H1 (cell line): ENCODE measurements at regions not wholly inside any gene's neighbourhood (a gene's known extent, or its start where the extent isn't known, plus 50 kb on each side); places are given as distances from the start of the nearest gene placed in this dataset.

Experiments used
- CTCF ChIA-PET: fragments of 300-600 bp; sonication (Branson Sonifier 250); formaldehyde crosslinking; loops from one replicate; lab custom pipeline; 2021; ENCODE audit not compliant: partially characterized antibody; lab: Charles Lee
- POLR2A ChIA-PET: fragments of 300-600 bp; sonication (Branson Sonifier 250); formaldehyde crosslinking; loops from one replicate; lab custom pipeline; 2021; ENCODE audit warnings: inconsistent platforms; ENCODE audit not compliant: partially characterized antibody; lab: Charles Lee
- DNase-seq, 2 experiments: peaks; one replicate each; pipeline versions ENCODE4 v3.0.0 to v3.0.0-alpha.2; 2010 to 2022; ENCODE audit warnings: low spot score in 2 of 2, low read depth in 1 of 2, mixed read lengths in 1 of 2
- FAIRE-seq: peaks from 2 replicates; lab custom pipeline; 2011; peaks lifted over from hg19 to GRCh38; lab: Jason Lieb, UNC
- H2AFZ ChIP-seq: 2 replicates; pipeline ENCODE4 v1.8.1; 2012; ENCODE audit warnings: low read length, inconsistent platforms
- H2AK5ac ChIP-seq: 2 replicates; pipeline ENCODE4 v1.6.1; 2013; ENCODE audit warnings: low read depth, low read length
- H2BK120ac ChIP-seq: replicated peaks from 2 replicates; pipeline ENCODE3; 2013; ENCODE audit warnings: low read depth, low read length, inconsistent platforms
- H2BK12ac ChIP-seq: 2 replicates; pipeline ENCODE4 v1.6.1; 2013; ENCODE audit warnings: low read depth, low read length
- H2BK15ac ChIP-seq: 2 replicates; pipeline ENCODE4 v1.6.1; 2013; ENCODE audit warnings: low read length
- H2BK20ac ChIP-seq: 2 replicates; pipeline ENCODE4 v1.6.1; 2013; ENCODE audit warnings: low read length
- H2BK5ac ChIP-seq: 2 replicates; pipeline ENCODE4 v1.6.1; 2013; ENCODE audit warnings: low read depth, low read length
- H3K14ac ChIP-seq: 2 replicates; pipeline ENCODE4 v1.6.1; 2013; ENCODE audit warnings: inconsistent platforms; ENCODE audit not compliant: insufficient read length
- H3K18ac ChIP-seq: 2 replicates; pipeline ENCODE4 v1.6.1; 2013; ENCODE audit warnings: low read length; ENCODE audit errors: extremely low read depth
- H3K23ac ChIP-seq: 2 replicates; pipeline ENCODE4 v1.6.1; 2013; ENCODE audit warnings: inconsistent platforms; ENCODE audit not compliant: insufficient read length
- H3K23me2 ChIP-seq: 2 replicates; pipeline ENCODE4 v1.6.1; 2013; ENCODE audit warnings: low read depth, low read length
- H3K27ac ChIP-seq: 2 replicates; pipeline ENCODE4 v1.6.1; 2011; ENCODE audit warnings: low read depth, low read length, inconsistent platforms
- H3K27me3 ChIP-seq, 4 experiments: replicated peaks in 1 of 4; 1 replicate in 1 of 4; 2 replicates in 3 of 4; pipeline versions ENCODE4 v1.6.1 to v1.8.1; 2011 to 2013; ENCODE audit warnings: low read length in 3 of 4, mild to moderate bottlenecking in 3 of 4, inconsistent platforms in 2 of 4, mixed read lengths in 2 of 4, moderate library complexity in 1 of 4; ENCODE audit not compliant: control insufficient read depth in 3 of 4, insufficient read depth in 3 of 4; ENCODE audit errors: extremely low read depth in 1 of 4
- H3K36me3 ChIP-seq, 4 experiments: 2 replicates each; pipeline versions ENCODE4 v1.6.1 to v1.8.1; 2011 to 2013; ENCODE audit warnings: mild to moderate bottlenecking in 4 of 4, low read length in 3 of 4, moderate library complexity in 2 of 4, control low read depth in 1 of 4, inconsistent platforms in 1 of 4; ENCODE audit not compliant: insufficient read depth in 4 of 4, control insufficient read depth in 2 of 4
- H3K4ac ChIP-seq: replicated peaks from 2 replicates; pipeline ENCODE3; 2013; ENCODE audit warnings: low read length, low read depth, mixed read lengths, inconsistent platforms; ENCODE audit not compliant: insufficient read length
- H3K4me1 ChIP-seq, 4 experiments: replicated peaks in 1 of 4; 1 replicate in 1 of 4; 2 replicates in 3 of 4; pipeline versions ENCODE4 v1.6.1 to v1.8.1; 2011 to 2013; ENCODE audit warnings: low read length in 3 of 4, inconsistent platforms in 2 of 4, mixed read lengths in 1 of 4; ENCODE audit not compliant: insufficient read depth in 4 of 4, control insufficient read depth in 3 of 4
- H3K4me2 ChIP-seq, 2 experiments: 2 replicates each; pipeline versions ENCODE4 v1.6.1 to v1.8.1; 2011 to 2013; ENCODE audit warnings: low read depth in 2 of 2, low read length in 2 of 2, control low read depth in 1 of 2, inconsistent platforms in 1 of 2, mild to moderate bottlenecking in 1 of 2; ENCODE audit not compliant: insufficient read depth in 1 of 2
- H3K4me3 ChIP-seq, 4 experiments: fragments of 200-600, 300-600 bp in 1 of 4; sonication (generic), shearing (Covaris generic), sonication (Bioruptor Twin) in 1 of 4; 2 replicates each; pipeline versions ENCODE4 v1.5.1 to v1.8.1; 2011 to 2016; ENCODE audit warnings: low read length in 4 of 4, low read depth in 3 of 4, control low read depth in 2 of 4, inconsistent platforms in 2 of 4, mild to moderate bottlenecking in 2 of 4, mixed read lengths in 1 of 4, moderate library complexity in 1 of 4; ENCODE audit not compliant: insufficient read depth in 2 of 4; ENCODE audit errors: extremely low read depth in 1 of 4
- H3K56ac ChIP-seq: replicated peaks from 2 replicates; pipeline ENCODE3; 2013; ENCODE audit warnings: low read depth, mild to moderate bottlenecking, mixed read lengths, low read length, inconsistent platforms; ENCODE audit not compliant: insufficient read length
- H3K79me1 ChIP-seq: 2 replicates; pipeline ENCODE4 v1.6.1; 2013; ENCODE audit warnings: low read depth, low read length, control low read depth
- H3K79me2 ChIP-seq, 2 experiments: 2 replicates each; pipeline versions ENCODE4 v1.6.1 to v1.8.1; 2012 to 2013; ENCODE audit warnings: low read length in 2 of 2, mild to moderate bottlenecking in 2 of 2, inconsistent platforms in 1 of 2; ENCODE audit not compliant: insufficient read depth in 2 of 2, control insufficient read depth in 1 of 2
- H3K9ac ChIP-seq, 4 experiments: replicated peaks in 1 of 4; 1 replicate in 1 of 4; 2 replicates in 3 of 4; pipeline versions ENCODE4 v1.6.1 to v1.8.1; 2011 to 2013; ENCODE audit warnings: low read depth in 3 of 4, low read length in 3 of 4, control low read depth in 2 of 4, mild to moderate bottlenecking in 2 of 4, moderate library complexity in 2 of 4, inconsistent platforms in 1 of 4; ENCODE audit errors: extremely low read depth in 1 of 4
- H3K9me3 ChIP-seq, 2 experiments: 2 replicates each; pipeline versions ENCODE4 v1.6.1 to v1.8.1; 2012 to 2013; ENCODE audit warnings: mild to moderate bottlenecking in 2 of 2, moderate library complexity in 2 of 2, control low read depth in 1 of 2, inconsistent platforms in 1 of 2, low read depth in 1 of 2, low read length in 1 of 2, mixed read lengths in 1 of 2; ENCODE audit not compliant: insufficient read depth in 2 of 2
- H4K20me1 ChIP-seq, 2 experiments: replicated peaks in 1 of 2; 2 replicates each; pipeline versions ENCODE3 to v1.8.1; 2011 to 2013; ENCODE audit warnings: inconsistent platforms in 2 of 2, low read length in 2 of 2, mild to moderate bottlenecking in 1 of 2; ENCODE audit not compliant: insufficient read depth in 2 of 2, control insufficient read depth in 1 of 2
- H4K5ac ChIP-seq: 2 replicates; pipeline ENCODE4 v1.6.1; 2013; ENCODE audit warnings: low read length, low read depth, mixed read lengths, inconsistent platforms; ENCODE audit not compliant: insufficient read length
- H4K8ac ChIP-seq: 2 replicates; pipeline ENCODE4 v1.8.0; 2013; ENCODE audit warnings: mild to moderate bottlenecking, moderate library complexity, low read length, inconsistent platforms; ENCODE audit not compliant: insufficient read depth; ENCODE audit errors: extremely low read depth
- H4K91ac ChIP-seq: replicated peaks from 2 replicates; pipeline ENCODE3; 2013; ENCODE audit warnings: low read length, mixed read lengths, inconsistent platforms; ENCODE audit not compliant: insufficient read length
- BACH1 ChIP-seq: IDR thresholded peaks from 2 replicates; pipeline ENCODE4 v1.6.1; 2012; ENCODE audit warnings: low read length, improper control_type of control experiment
- BCL11A ChIP-seq, 2 experiments: IDR thresholded peaks; one replicate each; pipeline ENCODE4 v1.6.1; 2011; ENCODE audit warnings: low read depth in 2 of 2, low read length in 2 of 2, mild to moderate bottlenecking in 2 of 2
- CBX8 ChIP-seq: fragments of 300-800, 300-1000 bp; sonication (generic); IDR thresholded peaks from 2 replicates; pipeline ENCODE4 v1.7.1; 2016; ENCODE audit warnings: low read depth, low read length, borderline replicate concordance
- CEBPB ChIP-seq: IDR thresholded peaks from 2 replicates; pipeline ENCODE4 v1.6.1; 2012; ENCODE audit warnings: low read depth, low read length
- CHD1 ChIP-seq: IDR thresholded peaks from 2 replicates; pipeline ENCODE4 v1.6.1; 2012; ENCODE audit warnings: low read depth, low read length, improper control_type of control experiment
- EZH2 ChIP-seq: fragments of 200-600 bp; sonication (generic); IDR thresholded peaks from 2 replicates; pipeline ENCODE4 v1.7.1; 2012; ENCODE audit warnings: low read depth, mild to moderate bottlenecking, moderate library complexity, low read length, inconsistent platforms; ENCODE audit not compliant: severe bottlenecking
- HDAC2 ChIP-seq, 2 experiments: fragments of 300-600 bp in 1 of 2; sonication (generic) in 1 of 2; IDR thresholded peaks; 2 replicates each; pipeline ENCODE4 v1.6.1; 2011 to 2012; ENCODE audit warnings: low read depth in 2 of 2, low read length in 2 of 2, mild to moderate bottlenecking in 2 of 2, moderate library complexity in 2 of 2, borderline replicate concordance in 1 of 2, inconsistent platforms in 1 of 2
- KDM1A ChIP-seq: fragments of 200-600, 300-600 bp; sonication (generic); IDR thresholded peaks from 2 replicates; pipeline ENCODE4 v1.7.1; 2016; ENCODE audit warnings: mild to moderate bottlenecking, low read length, borderline replicate concordance
- SIX5 ChIP-seq: IDR thresholded peaks from 2 replicates; pipeline ENCODE4 v1.6.1; 2011; ENCODE audit warnings: mild to moderate bottlenecking, low read depth, low read length
- SUZ12 ChIP-seq: fragments of 200-600 bp; sonication (generic); IDR thresholded peaks from 2 replicates; pipeline ENCODE4 v1.6.1; 2012; ENCODE audit warnings: mild to moderate bottlenecking, inconsistent platforms, low read length, moderate library complexity, mixed read lengths
- WGBS, 2 experiments: shearing (Covaris generic) in 1 of 2; methylation state at CpG; one replicate each; pipeline versions ENCODE4 v1.1.6 to v1.1.7; 2013 to 2015; ENCODE audit warnings: low lambda C conversion rate in 2 of 2, mixed read lengths in 2 of 2, inconsistent platforms in 1 of 2, low coverage in 1 of 2, missing lambda C conversion rate in 1 of 2; ENCODE audit not compliant: insufficient replicate concordance in 2 of 2, insufficient coverage in 1 of 2, insufficient read length in 1 of 2; ENCODE audit errors: extremely low coverage in 1 of 2, missing lambda C conversion rate in 1 of 2; 5-methylcytosine and 5-hydroxymethylcytosine counted together
- TF ChIP-seq, protein P1 (sequence below): IDR thresholded peaks from 2 replicates; pipeline ENCODE4 v1.6.1; 2011; ENCODE audit warnings: low read length, improper control_type of control experiment
- TF ChIP-seq, protein P2 (sequence below): IDR thresholded peaks from 2 replicates; pipeline ENCODE4 v1.6.1; 2011; ENCODE audit warnings: low read depth, mild to moderate bottlenecking, low read length; ENCODE audit not compliant: insufficient read depth

DNA sequence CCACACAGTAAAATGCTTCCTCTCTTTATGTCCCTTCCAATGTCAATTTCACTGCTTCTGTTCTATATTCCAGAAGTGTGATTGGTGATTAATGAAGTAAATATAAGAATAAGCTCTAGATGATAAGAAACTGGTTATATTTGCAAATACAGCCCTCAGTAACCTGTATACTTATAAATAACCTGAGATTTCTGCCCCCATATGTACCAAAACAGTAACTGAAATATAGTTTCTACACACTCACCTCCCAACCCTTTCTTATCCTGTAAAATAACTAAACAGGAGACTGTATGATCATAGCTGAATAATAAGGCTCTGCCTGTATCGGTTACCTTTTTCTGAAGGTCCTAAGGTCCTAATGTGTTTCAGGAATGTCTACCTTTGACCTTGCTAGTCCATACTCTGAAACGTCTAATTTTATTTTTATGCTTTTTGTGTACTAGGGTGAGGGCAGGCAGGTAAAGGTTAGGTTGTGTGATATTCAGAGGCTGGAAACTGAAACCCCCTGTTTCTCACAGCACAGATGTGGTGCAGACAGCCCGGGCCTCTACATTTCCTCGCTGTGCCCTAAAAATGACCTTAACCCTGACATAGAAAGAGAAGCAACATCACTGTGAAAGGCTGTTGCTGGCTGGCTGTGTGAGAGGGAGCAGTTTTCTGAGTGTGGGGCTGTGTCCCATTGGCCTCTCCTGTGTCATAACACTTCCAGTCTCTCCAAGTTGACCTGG lies 378.8 kb downstream of the CENPW start:
- Histone ChIP-seq H3K23ac (no peak overlapping the region), H3K4me1 (peaks cover 0 to 3% (median under 1%) of the 10 kb centered on the region in 4 experiments; a peak in 3 of 7 replicates), H4K8ac (no peak overlapping the region), H2BK12ac (no peak overlapping the region), H3K36me3 (no peaks in the 10 kb centered on the region), H3K4ac (no peak overlapping the region), H3K18ac (no peak overlapping the region), H4K5ac (no peak overlapping the region), H3K27ac (no peak overlapping the region), H3K27me3 (no peaks in the 10 kb centered on the region), H4K20me1 (no peaks in the 10 kb centered on the region), H4K91ac (no peak overlapping the region), H2AFZ (no peak overlapping the region), H3K79me1 (no peaks in the 10 kb centered on the region), H3K4me3 (no peak overlapping the region), H3K9ac (no peak overlapping the region), H3K9me3 (no peaks in the 10 kb centered on the region), H3K79me2 (no peaks in the 10 kb centered on the region), H3K56ac (no peak overlapping the region), H2BK20ac (no peak overlapping the region), H2AK5ac (no peak overlapping the region), H3K4me2 (no peak overlapping the region), H2BK15ac (no peak overlapping the region), H2BK120ac (no peak overlapping the region), H3K14ac (no peak overlapping the region), H2BK5ac (no peak overlapping the region), H3K23me2 (no peaks in the 10 kb centered on the region)
- CTCF ChIA-PET: no interaction called here
- 93% methylated on average over 4 of the region's 4 CpGs; no CpG with 5 or more reads in 1 of the 2 experiments for WGBS, 2 experiments
- no peak for DNase-seq
- POLR2A ChIA-PET: no interaction called here
- no peak for FAIRE-seq
- no peak for TF ChIP-seq SIX5
- no peak for TF ChIP-seq KDM1A
- TF ChIP-seq, protein P1, sequence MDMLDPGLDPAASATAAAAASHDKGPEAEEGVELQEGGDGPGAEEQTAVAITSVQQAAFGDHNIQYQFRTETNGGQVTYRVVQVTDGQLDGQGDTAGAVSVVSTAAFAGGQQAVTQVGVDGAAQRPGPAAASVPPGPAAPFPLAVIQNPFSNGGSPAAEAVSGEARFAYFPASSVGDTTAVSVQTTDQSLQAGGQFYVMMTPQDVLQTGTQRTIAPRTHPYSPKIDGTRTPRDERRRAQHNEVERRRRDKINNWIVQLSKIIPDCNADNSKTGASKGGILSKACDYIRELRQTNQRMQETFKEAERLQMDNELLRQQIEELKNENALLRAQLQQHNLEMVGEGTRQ: no peak
- TF ChIP-seq CBX8: no peak
- no peak for TF ChIP-seq BCL11A (IDR thresholded peaks at IDR 0.05; ENCODE audit: low read depth in 2 of 2, low read length in 2 of 2)
- TF ChIP-seq SUZ12: no peak
- TF ChIP-seq CEBPB: no peak
- no peak for TF ChIP-seq EZH2
- TF ChIP-seq, protein P2, sequence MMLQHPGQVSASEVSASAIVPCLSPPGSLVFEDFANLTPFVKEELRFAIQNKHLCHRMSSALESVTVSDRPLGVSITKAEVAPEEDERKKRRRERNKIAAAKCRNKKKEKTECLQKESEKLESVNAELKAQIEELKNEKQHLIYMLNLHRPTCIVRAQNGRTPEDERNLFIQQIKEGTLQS: no peak
- TF ChIP-seq CHD1: no peak
- TF ChIP-seq HDAC2 (IDR thresholded peaks at IDR 0.05; ENCODE audit: borderline replicate concordance in 1 of 2, low read depth in 2 of 2, low read length in 2 of 2): no peak
- TF ChIP-seq BACH1: no peak
